GM23338 (cell line): ENCODE measurements at regions not wholly inside any gene's neighbourhood (a gene's known extent, or its start where the extent isn't known, plus 50 kb on each side); places are given as distances from the start of the nearest gene placed in this dataset.

Experiments used
- CREB1 ChIP-seq: fragments of 250-450 bp; sonication (Bioruptor Pico); IDR thresholded peaks from 2 replicates; pipeline ENCODE4 v1.5.0; 2020; ENCODE audit warnings: low read depth, mild to moderate bottlenecking, moderate library complexity
- EZH2 ChIP-seq: fragments of 200-600 bp; sonication (generic); IDR thresholded peaks from one replicate; pipeline ENCODE4 v1.8.0; 2017; ENCODE audit warnings: antibody characterized with exemption, mild to moderate bottlenecking, low read depth; ENCODE audit not compliant: unreplicated experiment
- EZH2phosphoT487 ChIP-seq: fragments of 200-600 bp; sonication (generic); IDR thresholded peaks from one replicate; pipeline ENCODE4 v1.8.1; 2018; ENCODE audit warnings: antibody characterized with exemption; ENCODE audit not compliant: unreplicated experiment
- JUNB ChIP-seq: IDR thresholded peaks from one replicate; pipeline ENCODE4 v1.6.1; 2016; ENCODE audit warnings: antibody characterized with exemption; ENCODE audit not compliant: unreplicated experiment
- NANOG ChIP-seq: IDR thresholded peaks from 2 replicates; pipeline ENCODE4 v1.6.1; 2016; ENCODE audit warnings: antibody characterized with exemption, borderline replicate concordance
- POLR2AphosphoS5 ChIP-seq: IDR thresholded peaks from 2 replicates; pipeline ENCODE4 v1.6.1; 2016; ENCODE audit warnings: antibody characterized with exemption, low read depth
- TF ChIP-seq, protein P1 (sequence below): IDR thresholded peaks from one replicate; pipeline ENCODE4 v1.6.1; 2018; ENCODE audit warnings: antibody characterized with exemption; ENCODE audit not compliant: unreplicated experiment
- TF ChIP-seq, protein P2 (sequence below), 2 experiments: fragments of 200-600 bp in 1 of 2; sonication (generic) in 1 of 2; conservative IDR thresholded peaks; 2 replicates each; pipeline versions ENCODE4 v1.5.1 to v1.6.1; 2016 to 2017; ENCODE audit warnings: antibody characterized with exemption in 2 of 2, low read depth in 2 of 2, mild to moderate bottlenecking in 2 of 2, moderate library complexity in 1 of 2

DNA sequence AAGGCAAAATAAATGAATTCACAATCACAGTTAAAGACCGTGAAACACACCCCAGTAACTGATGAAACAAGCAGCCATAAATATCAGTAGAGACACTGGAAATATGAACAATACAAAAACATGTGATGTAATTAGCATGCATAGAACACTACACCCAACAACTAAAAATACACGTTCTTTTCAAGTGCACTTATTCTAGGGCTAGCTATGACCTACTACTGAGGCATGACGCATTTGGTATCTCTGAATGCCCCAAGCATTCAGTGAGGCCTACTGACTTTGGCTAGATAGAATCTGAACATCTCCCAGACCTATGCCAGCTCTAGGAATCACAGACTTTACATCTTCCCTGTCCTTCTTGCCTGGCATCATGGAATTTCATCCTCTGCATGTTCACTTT lies 450.0 kb upstream of the ID2 start:
- TF ChIP-seq, protein P1, sequence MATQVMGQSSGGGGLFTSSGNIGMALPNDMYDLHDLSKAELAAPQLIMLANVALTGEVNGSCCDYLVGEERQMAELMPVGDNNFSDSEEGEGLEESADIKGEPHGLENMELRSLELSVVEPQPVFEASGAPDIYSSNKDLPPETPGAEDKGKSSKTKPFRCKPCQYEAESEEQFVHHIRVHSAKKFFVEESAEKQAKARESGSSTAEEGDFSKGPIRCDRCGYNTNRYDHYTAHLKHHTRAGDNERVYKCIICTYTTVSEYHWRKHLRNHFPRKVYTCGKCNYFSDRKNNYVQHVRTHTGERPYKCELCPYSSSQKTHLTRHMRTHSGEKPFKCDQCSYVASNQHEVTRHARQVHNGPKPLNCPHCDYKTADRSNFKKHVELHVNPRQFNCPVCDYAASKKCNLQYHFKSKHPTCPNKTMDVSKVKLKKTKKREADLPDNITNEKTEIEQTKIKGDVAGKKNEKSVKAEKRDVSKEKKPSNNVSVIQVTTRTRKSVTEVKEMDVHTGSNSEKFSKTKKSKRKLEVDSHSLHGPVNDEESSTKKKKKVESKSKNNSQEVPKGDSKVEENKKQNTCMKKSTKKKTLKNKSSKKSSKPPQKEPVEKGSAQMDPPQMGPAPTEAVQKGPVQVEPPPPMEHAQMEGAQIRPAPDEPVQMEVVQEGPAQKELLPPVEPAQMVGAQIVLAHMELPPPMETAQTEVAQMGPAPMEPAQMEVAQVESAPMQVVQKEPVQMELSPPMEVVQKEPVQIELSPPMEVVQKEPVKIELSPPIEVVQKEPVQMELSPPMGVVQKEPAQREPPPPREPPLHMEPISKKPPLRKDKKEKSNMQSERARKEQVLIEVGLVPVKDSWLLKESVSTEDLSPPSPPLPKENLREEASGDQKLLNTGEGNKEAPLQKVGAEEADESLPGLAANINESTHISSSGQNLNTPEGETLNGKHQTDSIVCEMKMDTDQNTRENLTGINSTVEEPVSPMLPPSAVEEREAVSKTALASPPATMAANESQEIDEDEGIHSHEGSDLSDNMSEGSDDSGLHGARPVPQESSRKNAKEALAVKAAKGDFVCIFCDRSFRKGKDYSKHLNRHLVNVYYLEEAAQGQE = no peak
- TF ChIP-seq CREB1 (CRISPR knock-in tag) (no peak), EZH2 (no peak), EZH2phosphoT487 (no peak), POLR2AphosphoS5 (no peak), NANOG (no peak), JUNB (no peak)
- TF ChIP-seq, protein P2, sequence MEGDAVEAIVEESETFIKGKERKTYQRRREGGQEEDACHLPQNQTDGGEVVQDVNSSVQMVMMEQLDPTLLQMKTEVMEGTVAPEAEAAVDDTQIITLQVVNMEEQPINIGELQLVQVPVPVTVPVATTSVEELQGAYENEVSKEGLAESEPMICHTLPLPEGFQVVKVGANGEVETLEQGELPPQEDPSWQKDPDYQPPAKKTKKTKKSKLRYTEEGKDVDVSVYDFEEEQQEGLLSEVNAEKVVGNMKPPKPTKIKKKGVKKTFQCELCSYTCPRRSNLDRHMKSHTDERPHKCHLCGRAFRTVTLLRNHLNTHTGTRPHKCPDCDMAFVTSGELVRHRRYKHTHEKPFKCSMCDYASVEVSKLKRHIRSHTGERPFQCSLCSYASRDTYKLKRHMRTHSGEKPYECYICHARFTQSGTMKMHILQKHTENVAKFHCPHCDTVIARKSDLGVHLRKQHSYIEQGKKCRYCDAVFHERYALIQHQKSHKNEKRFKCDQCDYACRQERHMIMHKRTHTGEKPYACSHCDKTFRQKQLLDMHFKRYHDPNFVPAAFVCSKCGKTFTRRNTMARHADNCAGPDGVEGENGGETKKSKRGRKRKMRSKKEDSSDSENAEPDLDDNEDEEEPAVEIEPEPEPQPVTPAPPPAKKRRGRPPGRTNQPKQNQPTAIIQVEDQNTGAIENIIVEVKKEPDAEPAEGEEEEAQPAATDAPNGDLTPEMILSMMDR (conservative IDR thresholded peaks at IDR 0.05; ENCODE audit: low read depth in 2 of 2) = no peak
